MG63 (cell line): ENCODE measurements at regions not wholly inside any gene's neighbourhood (a gene's known extent, or its start where the extent isn't known, plus 50 kb on each side); places are given as distances from the start of the nearest gene placed in this dataset.

Experiments
- DNase-seq: peaks from one replicate; pipeline ENCODE4 v3.0.0-alpha.2; 2020
- H3K27me3 ChIP-seq: fragments of 250-450 bp; sonication (Bioruptor Pico); 2 replicates; pipeline ENCODE4 v1.5.1; 2020; ENCODE audit warnings: mild to moderate bottlenecking, moderate library complexity
- H3K36me3 ChIP-seq: fragments of 250-450 bp; sonication (Bioruptor Pico); 2 replicates; pipeline ENCODE4 v1.5.1; 2020; ENCODE audit warnings: mild to moderate bottlenecking, moderate library complexity
- H3K4me3 ChIP-seq: fragments of 250-450 bp; sonication (Bioruptor Pico); 2 replicates; pipeline ENCODE4 v1.5.1; 2020; ENCODE audit warnings: mild to moderate bottlenecking, moderate library complexity
- H3K9me3 ChIP-seq: fragments of 250-450 bp; sonication (Bioruptor Pico); 2 replicates; pipeline ENCODE4 v1.5.1; 2020; ENCODE audit warnings: mild to moderate bottlenecking, moderate library complexity

- Histone ChIP-seq H3K4me3 (no peak overlapping the region), H3K27me3 (no peaks in the 10 kb centered on the region), H3K36me3 (no peaks in the 10 kb centered on the region), H3K9me3 (no peaks in the 10 kb centered on the region)
- no peak for DNase-seq
These were observed 153.1 kb upstream of the SORCS1 start for GRCh38 chr10:107317592-107317991.

GRCh38 chr10:107303203-107303602 is 138.7 kb upstream of the SORCS1 start:
- Histone ChIP-seq H3K27me3 (no peaks in the 10 kb centered on the region), H3K4me3 (no peak overlapping the region), H3K9me3 (no peaks in the 10 kb centered on the region), H3K36me3 (no peaks in the 10 kb centered on the region)
- DNase-seq, result no peak

GRCh38 chr10:107299606-107300005 is 135.1 kb upstream of the SORCS1 start:
- Histone ChIP-seq H3K36me3 (no peaks in the 10 kb centered on the region), H3K4me3 (no peak overlapping the region)
- no peak for DNase-seq

GRCh38 chr10:107284187-107284586 is 119.7 kb upstream of the SORCS1 start:
- DNase-seq, result no peak
- no peaks in the 10 kb centered on the region for H3K27me3 ChIP-seq
- no peak overlapping the region for H3K4me3 ChIP-seq
- no peaks in the 10 kb centered on the region for H3K36me3 ChIP-seq
- H3K9me3 ChIP-seq, result no peaks in the 10 kb centered on the region

More at GRCh38 chr10:107299606-107300005, 135.1 kb upstream of the SORCS1 start:
- H3K27me3 ChIP-seq, result no peaks in the 10 kb centered on the region
- no peaks in the 10 kb centered on the region for H3K9me3 ChIP-seq

- no peak overlapping the region for H3K4me3 ChIP-seq
- H3K36me3 ChIP-seq, result no peaks in the 10 kb centered on the region
- H3K27me3 ChIP-seq, result no peaks in the 10 kb centered on the region
- no peaks in the 10 kb centered on the region for H3K9me3 ChIP-seq
- DNase-seq, result no peak
These were observed 115.8 kb upstream of the SORCS1 start for GRCh38 chr10:107280293-107280692.

GRCh38 chr10:107277591-107277990 is 113.1 kb upstream of the SORCS1 start:
- H3K4me3 ChIP-seq, result no peak overlapping the region
- H3K9me3 ChIP-seq, result no peaks in the 10 kb centered on the region
- H3K36me3 ChIP-seq, result no peaks in the 10 kb centered on the region
- no peaks in the 10 kb centered on the region for H3K27me3 ChIP-seq
- no peak for DNase-seq

- Histone ChIP-seq H3K27me3 (no peaks in the 10 kb centered on the region), H3K36me3 (no peaks in the 10 kb centered on the region), H3K4me3 (no peak overlapping the region), H3K9me3 (no peaks in the 10 kb centered on the region)
- no peak for DNase-seq
These were observed 111.3 kb upstream of the SORCS1 start for GRCh38 chr10:107275806-107276205.

- Histone ChIP-seq H3K9me3 (no peaks in the 10 kb centered on the region), H3K4me3 (no peak overlapping the region), H3K36me3 (no peaks in the 10 kb centered on the region), H3K27me3 (no peaks in the 10 kb centered on the region)
- no peak for DNase-seq
These were observed 105.1 kb upstream of the SORCS1 start for GRCh38 chr10:107269626-107270025.

GRCh38 chr10:107264742-107265141 is 100.2 kb upstream of the SORCS1 start:
- Histone ChIP-seq H3K27me3 (no peaks in the 10 kb centered on the region), H3K4me3 (no peak overlapping the region), H3K9me3 (no peaks in the 10 kb centered on the region), H3K36me3 (no peaks in the 10 kb centered on the region)
- DNase-seq, result no peak

- Histone ChIP-seq H3K9me3 (no peaks in the 10 kb centered on the region), H3K4me3 (no peak overlapping the region), H3K36me3 (no peaks in the 10 kb centered on the region), H3K27me3 (no peaks in the 10 kb centered on the region; the same call in 1 of the 2 replicates)
- DNase-seq, result no peak
These were observed 79.6 kb upstream of the SORCS1 start for GRCh38 chr10:107244122-107244521.

GRCh38 chr10:107238275-107238674 is 73.8 kb upstream of the SORCS1 start:
- Histone ChIP-seq H3K27me3 (no peaks in the 10 kb centered on the region; the same call in 1 of the 2 replicates), H3K36me3 (no peaks in the 10 kb centered on the region), H3K4me3 (no peak overlapping the region), H3K9me3 (no peaks in the 10 kb centered on the region)
- DNase-seq, result no peak

- H3K36me3 ChIP-seq, result no peaks in the 10 kb centered on the region
- no peaks in the 10 kb centered on the region for H3K9me3 ChIP-seq
- no peaks in the 10 kb centered on the region for H3K27me3 ChIP-seq
- DNase-seq, result no peak
- H3K4me3 ChIP-seq, result no peak overlapping the region
These were observed 67.5 kb upstream of the SORCS1 start for GRCh38 chr10:107232013-107232412.

GRCh38 chr10:107230887-107231286 is 66.4 kb upstream of the SORCS1 start:
- Histone ChIP-seq H3K4me3 (no peak overlapping the region), H3K9me3 (no peaks in the 10 kb centered on the region), H3K36me3 (no peaks in the 10 kb centered on the region), H3K27me3 (no peaks in the 10 kb centered on the region)
- DNase-seq, result no peak

- H3K9me3 ChIP-seq, result no peaks in the 10 kb centered on the region
- no peak for DNase-seq
- no peaks in the 10 kb centered on the region for H3K36me3 ChIP-seq
- no peak overlapping the region for H3K4me3 ChIP-seq
- H3K27me3 ChIP-seq, result no peaks in the 10 kb centered on the region
These were observed 51.2 kb upstream of the SORCS1 start for GRCh38 chr10:107215681-107216080.
